ENCODE measurements at regions not wholly inside any gene's neighbourhood (a gene's known extent, or its start where the extent isn't known, plus 50 kb on each side); places are given as distances from the start of the nearest gene placed in this dataset.

DNA sequence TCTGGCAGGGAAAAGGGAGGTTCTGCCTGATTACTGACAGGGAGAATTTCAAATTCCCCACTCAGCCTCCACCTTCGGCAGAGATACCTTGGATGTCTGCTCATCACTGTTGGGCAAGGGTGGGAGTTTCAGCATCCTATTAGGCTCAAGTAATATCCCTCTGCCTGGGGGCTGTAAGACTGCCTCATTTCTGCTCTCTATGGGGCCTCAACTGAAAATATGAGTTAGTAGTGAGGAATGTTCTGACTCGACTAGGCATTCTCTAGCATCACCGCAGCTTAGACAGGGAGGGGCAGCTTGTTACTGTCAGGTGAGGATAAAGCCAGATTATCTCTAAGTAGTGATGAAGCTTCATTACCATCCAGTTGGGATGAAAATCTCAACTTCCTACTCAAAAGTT lies 87.7 kb upstream of the LRP1B start:
- no peaks in the 10 kb centered on the region for H3F3A ChIP-seq (replicated peaks; ENCODE audit: insufficient read depth)
- H3K4me2 ChIP-seq, result no peak overlapping the region
- DNase-seq, result no peak
- POLR2A ChIA-PET, result no interaction called here
- WGBS (ENCODE audit: low lambda C conversion rate), result 58% methylated on average over 3 of the region's 3 CpGs
- H3K9ac ChIP-seq, result no peak overlapping the region
- H3K9me3 ChIP-seq, result no peaks in the 10 kb centered on the region
- no peaks in the 10 kb centered on the region for H3K79me2 ChIP-seq (ENCODE audit: insufficient read depth)
- H3K4me1 ChIP-seq (ENCODE audit: control insufficient read depth in 1 of 2, insufficient read depth in 2 of 2, low read depth in 1 of 2, low read length in 1 of 2), result peaks cover 11 to 14% of the 10 kb centered on the region in 2 experiments; a peak in 3 of 4 replicates
- no peaks in the 10 kb centered on the region; the same call in 1 of the 2 replicates for H3K9me2 ChIP-seq
- no peak overlapping the region for H3K27ac ChIP-seq (ENCODE audit: low read depth in 2 of 2, low read length in 1 of 2)
- no peaks in the 10 kb centered on the region for H3K36me3 ChIP-seq (replicated peaks in 1 of 2; ENCODE audit: control insufficient read depth in 1 of 2, insufficient read depth in 2 of 2, low read length in 1 of 2)
- no peaks in the 10 kb centered on the region for H4K20me1 ChIP-seq (ENCODE audit: insufficient read depth)
- no peak overlapping the region for H3K4me3 ChIP-seq (ENCODE audit: low read depth in 2 of 2, low read length in 1 of 2)
- CTCF ChIA-PET, result interaction anchor here (0.9 kb wide), 1 partner anchor 13 kb away, joined by 3 read pairs; no protein-coding TSS in a partner anchor
- no peak for TF ChIP-seq RXRA (IDR thresholded peaks at IDR 0.05; ENCODE audit: borderline replicate concordance, low read depth)
- no peak for TF ChIP-seq JUND (IDR thresholded peaks at IDR 0.05)
- TF ChIP-seq, protein P1, sequence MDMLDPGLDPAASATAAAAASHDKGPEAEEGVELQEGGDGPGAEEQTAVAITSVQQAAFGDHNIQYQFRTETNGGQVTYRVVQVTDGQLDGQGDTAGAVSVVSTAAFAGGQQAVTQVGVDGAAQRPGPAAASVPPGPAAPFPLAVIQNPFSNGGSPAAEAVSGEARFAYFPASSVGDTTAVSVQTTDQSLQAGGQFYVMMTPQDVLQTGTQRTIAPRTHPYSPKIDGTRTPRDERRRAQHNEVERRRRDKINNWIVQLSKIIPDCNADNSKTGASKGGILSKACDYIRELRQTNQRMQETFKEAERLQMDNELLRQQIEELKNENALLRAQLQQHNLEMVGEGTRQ (IDR thresholded peaks at IDR 0.05; ENCODE audit: borderline replicate concordance, low read depth, low read length), result no peak
- no peak for TF ChIP-seq TCF12 (IDR thresholded peaks at IDR 0.05)
- no peak for TF ChIP-seq GABPA (IDR thresholded peaks at IDR 0.05; ENCODE audit: low read depth)
- no peak for TF ChIP-seq USF1 (IDR thresholded peaks at IDR 0.05; ENCODE audit: borderline replicate concordance, low read depth)
- no peak for TF ChIP-seq POLR2AphosphoS5 (IDR thresholded peaks at IDR 0.05; ENCODE audit: low read depth, low read length)
- TF ChIP-seq, protein P2, sequence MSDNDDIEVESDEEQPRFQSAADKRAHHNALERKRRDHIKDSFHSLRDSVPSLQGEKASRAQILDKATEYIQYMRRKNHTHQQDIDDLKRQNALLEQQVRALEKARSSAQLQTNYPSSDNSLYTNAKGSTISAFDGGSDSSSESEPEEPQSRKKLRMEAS (IDR thresholded peaks at IDR 0.05; ENCODE audit: low read depth), result no peak
- TF ChIP-seq REST (IDR thresholded peaks at IDR 0.05; ENCODE audit: low read depth, low read length), result no peak
- no peak for TF ChIP-seq EP300 (IDR thresholded peaks at IDR 0.05; ENCODE audit: borderline replicate concordance in 1 of 2, low read depth in 1 of 2, low read length in 1 of 2)
- no peak for TF ChIP-seq FOXM1 (IDR thresholded peaks at IDR 0.05; ENCODE audit: low read depth)
- TF ChIP-seq YY1 (IDR thresholded peaks at IDR 0.05; ENCODE audit: low read depth), result no peak
- no peak for TF ChIP-seq FOXJ3 (CRISPR knock-in tag; IDR thresholded peaks at IDR 0.05)
- no peak overlapping the region for H2AFZ ChIP-seq (ENCODE audit: low read depth)
- H3K27me3 ChIP-seq (ENCODE audit: insufficient read depth), result no peaks in the 10 kb centered on the region

DNA sequence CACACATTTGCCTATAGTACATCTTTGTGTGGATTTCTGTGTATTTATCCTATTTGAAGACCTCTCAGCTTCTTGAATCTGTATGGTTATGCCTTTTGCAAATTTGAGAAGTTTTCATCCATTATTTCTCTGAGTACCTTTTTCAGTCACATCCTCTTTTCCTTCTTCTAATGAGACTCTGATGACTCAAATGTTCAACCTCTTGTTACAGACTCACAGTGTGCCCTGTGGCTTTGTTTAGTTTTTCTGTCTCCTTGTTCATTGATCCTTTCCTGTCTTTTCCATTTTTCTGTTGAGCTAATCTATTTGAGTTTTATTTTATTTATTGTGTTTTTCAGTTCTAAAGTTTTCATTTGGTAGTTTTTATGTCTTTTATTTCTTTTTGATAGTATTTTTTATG lies 87.0 kb upstream of the LRP1B start:
- H3K9ac ChIP-seq, result no peak overlapping the region
- no peaks in the 10 kb centered on the region for H3K79me2 ChIP-seq (ENCODE audit: insufficient read depth)
- H3K4me3 ChIP-seq (ENCODE audit: low read depth in 2 of 2, low read length in 1 of 2), result no peak overlapping the region
- no peak overlapping the region for H3K27ac ChIP-seq (ENCODE audit: low read depth in 2 of 2, low read length in 1 of 2)
- H3K36me3 ChIP-seq (replicated peaks in 1 of 2; ENCODE audit: control insufficient read depth in 1 of 2, insufficient read depth in 2 of 2, low read length in 1 of 2), result no peaks in the 10 kb centered on the region
- H3K4me2 ChIP-seq, result no peak overlapping the region
- POLR2A ChIA-PET, result no interaction called here
- H3K27me3 ChIP-seq (ENCODE audit: insufficient read depth), result no peaks in the 10 kb centered on the region
- CTCF ChIA-PET, result no interaction called here
- peaks cover 5 to 11% of the 10 kb centered on the region in 2 experiments; a peak in 3 of 4 replicates for H3K4me1 ChIP-seq (ENCODE audit: control insufficient read depth in 1 of 2, insufficient read depth in 2 of 2, low read depth in 1 of 2, low read length in 1 of 2)
- no peaks in the 10 kb centered on the region for H4K20me1 ChIP-seq (ENCODE audit: insufficient read depth)
- no peaks in the 10 kb centered on the region for H3F3A ChIP-seq (replicated peaks; ENCODE audit: insufficient read depth)
- H2AFZ ChIP-seq (ENCODE audit: low read depth), result no peak overlapping the region
- no peak for DNase-seq
- no peaks in the 10 kb centered on the region for H3K9me3 ChIP-seq
- no peaks in the 10 kb centered on the region; the same call in 1 of the 2 replicates for H3K9me2 ChIP-seq
- no peak for TF ChIP-seq TCF12 (IDR thresholded peaks at IDR 0.05)
- no peak for TF ChIP-seq EP300 (IDR thresholded peaks at IDR 0.05; ENCODE audit: borderline replicate concordance in 1 of 2, low read depth in 1 of 2, low read length in 1 of 2)
- no peak for TF ChIP-seq RXRA (IDR thresholded peaks at IDR 0.05; ENCODE audit: borderline replicate concordance, low read depth)
- no peak for TF ChIP-seq FOXM1 (IDR thresholded peaks at IDR 0.05; ENCODE audit: low read depth)
- TF ChIP-seq USF1 (IDR thresholded peaks at IDR 0.05; ENCODE audit: borderline replicate concordance, low read depth), result no peak
- no peak for TF ChIP-seq EZH2phosphoT487 (IDR thresholded peaks at IDR 0.05; ENCODE audit: borderline replicate concordance, low read depth)
- TF ChIP-seq SMC3 (IDR thresholded peaks at IDR 0.05; ENCODE audit: low read depth, low read length), result no peak
- no peak for TF ChIP-seq RCOR1 (IDR thresholded peaks at IDR 0.05; ENCODE audit: low read length)
- TF ChIP-seq NRF1 (IDR thresholded peaks at IDR 0.05; ENCODE audit: low read depth, low read length), result no peak
- TF ChIP-seq IRF3 (IDR thresholded peaks at IDR 0.05; ENCODE audit: low read depth, low read length), result no peak
- TF ChIP-seq RFX5 (IDR thresholded peaks at IDR 0.05; ENCODE audit: low read length), result no peak
